ENCODE measurements at regions not wholly inside any gene's neighbourhood (a gene's known extent, or its start where the extent isn't known, plus 50 kb on each side); places are given as distances from the start of the nearest gene placed in this dataset.

DNA sequence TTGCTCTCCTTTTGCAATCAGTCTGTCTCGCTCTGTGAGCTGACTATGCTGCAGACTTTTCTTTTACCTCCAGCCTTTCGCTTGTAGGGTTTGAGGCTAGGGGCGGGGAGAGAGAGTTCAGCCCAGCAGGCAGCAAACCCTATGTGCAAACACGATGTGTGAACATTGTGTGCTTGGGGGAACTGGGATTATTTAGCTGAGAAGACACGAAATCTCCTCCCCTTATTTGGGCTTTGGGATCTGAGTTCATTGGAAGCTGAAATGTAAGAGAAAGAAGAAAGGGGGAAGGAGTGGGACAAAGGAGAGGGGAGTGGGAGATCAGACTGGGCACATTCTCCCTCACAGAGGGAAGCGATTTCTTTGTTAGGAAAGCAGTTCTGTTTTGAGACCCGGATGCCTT, 189.6 kb upstream of the TNP1 start:
- no peaks in the 10 kb centered on the region for H3K79me2 ChIP-seq (ENCODE audit: control insufficient read depth, insufficient read depth, low read length)
- no peak overlapping the region for H3K4me2 ChIP-seq (replicated peaks; ENCODE audit: low read depth, low read length, poor library complexity, severe bottlenecking)
- Mint-ChIP-seq H3K9me3 (ENCODE audit: insufficient read depth) (no peaks in the 10 kb centered on the region), H3K27ac (no peak overlapping the region), H3K27me3 (peaks cover 27% of the 10 kb centered on the region), H3K4me1 (no peaks in the 10 kb centered on the region), H3K4me3 (no peak overlapping the region)
- ChIA-PET CTCF (no interaction called here), POLR2A (no interaction called here)
- intact Hi-C loops (cut with micrococcal nuclease), result no loop called here
- no peak for ATAC-seq (ENCODE audit: low read depth)
- 74% methylated on average over 2 of the region's 7 CpGs for WGBS (ENCODE audit: insufficient coverage)
- no peaks in the 10 kb centered on the region for H3K36me3 ChIP-seq (replicated peaks in 1 of 2; ENCODE audit: control extremely low read depth in 1 of 2, control insufficient read depth in 1 of 2, extremely low read depth in 1 of 2, insufficient read depth in 2 of 2, low read length in 1 of 2)
- H3K27ac ChIP-seq (ENCODE audit: low read length in 2 of 2), result no peak overlapping the region
- no peak overlapping the region for H2AFZ ChIP-seq (ENCODE audit: insufficient read depth, low read depth, low read length, poor library complexity, severe bottlenecking)
- no peak overlapping the region for H3K4me3 ChIP-seq (ENCODE audit: control extremely low read depth in 1 of 5, extremely low read depth in 1 of 5, insufficient read depth in 1 of 5, low read depth in 2 of 5, low read length in 4 of 5)
- TF ChIP-seq, protein P1, sequence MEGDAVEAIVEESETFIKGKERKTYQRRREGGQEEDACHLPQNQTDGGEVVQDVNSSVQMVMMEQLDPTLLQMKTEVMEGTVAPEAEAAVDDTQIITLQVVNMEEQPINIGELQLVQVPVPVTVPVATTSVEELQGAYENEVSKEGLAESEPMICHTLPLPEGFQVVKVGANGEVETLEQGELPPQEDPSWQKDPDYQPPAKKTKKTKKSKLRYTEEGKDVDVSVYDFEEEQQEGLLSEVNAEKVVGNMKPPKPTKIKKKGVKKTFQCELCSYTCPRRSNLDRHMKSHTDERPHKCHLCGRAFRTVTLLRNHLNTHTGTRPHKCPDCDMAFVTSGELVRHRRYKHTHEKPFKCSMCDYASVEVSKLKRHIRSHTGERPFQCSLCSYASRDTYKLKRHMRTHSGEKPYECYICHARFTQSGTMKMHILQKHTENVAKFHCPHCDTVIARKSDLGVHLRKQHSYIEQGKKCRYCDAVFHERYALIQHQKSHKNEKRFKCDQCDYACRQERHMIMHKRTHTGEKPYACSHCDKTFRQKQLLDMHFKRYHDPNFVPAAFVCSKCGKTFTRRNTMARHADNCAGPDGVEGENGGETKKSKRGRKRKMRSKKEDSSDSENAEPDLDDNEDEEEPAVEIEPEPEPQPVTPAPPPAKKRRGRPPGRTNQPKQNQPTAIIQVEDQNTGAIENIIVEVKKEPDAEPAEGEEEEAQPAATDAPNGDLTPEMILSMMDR (IDR thresholded peaks at IDR 0.05), result no peak
- TF ChIP-seq EZH2 (IDR thresholded peaks at IDR 0.05; ENCODE audit: borderline replicate concordance, insufficient read depth, low read depth, low read length, poor library complexity, severe bottlenecking), result no peak
- no peaks in the 10 kb centered on the region for H3K9me3 ChIP-seq (ENCODE audit: control extremely low read depth in 1 of 3, control insufficient read depth in 2 of 3, insufficient read depth in 1 of 3, low read length in 2 of 3)
- no peaks in the 10 kb centered on the region for H4K20me1 ChIP-seq (ENCODE audit: control insufficient read depth, insufficient read depth, low read length, poor library complexity, severe bottlenecking)
- H3K9ac ChIP-seq (ENCODE audit: low read length), result no peak overlapping the region
- H3K4me1 ChIP-seq (ENCODE audit: control insufficient read depth in 2 of 2, insufficient read depth in 2 of 2, low read length in 2 of 2), result no peaks in the 10 kb centered on the region
- no peak for DNase-seq
- H3K27me3 ChIP-seq (replicated peaks in 1 of 4; ENCODE audit: control extremely low read depth in 1 of 4, control insufficient read depth in 3 of 4, insufficient read depth in 4 of 4, low read length in 3 of 4), result peaks cover 0 to 6% (median 0%) of the 10 kb centered on the region in 4 experiments

DNA sequence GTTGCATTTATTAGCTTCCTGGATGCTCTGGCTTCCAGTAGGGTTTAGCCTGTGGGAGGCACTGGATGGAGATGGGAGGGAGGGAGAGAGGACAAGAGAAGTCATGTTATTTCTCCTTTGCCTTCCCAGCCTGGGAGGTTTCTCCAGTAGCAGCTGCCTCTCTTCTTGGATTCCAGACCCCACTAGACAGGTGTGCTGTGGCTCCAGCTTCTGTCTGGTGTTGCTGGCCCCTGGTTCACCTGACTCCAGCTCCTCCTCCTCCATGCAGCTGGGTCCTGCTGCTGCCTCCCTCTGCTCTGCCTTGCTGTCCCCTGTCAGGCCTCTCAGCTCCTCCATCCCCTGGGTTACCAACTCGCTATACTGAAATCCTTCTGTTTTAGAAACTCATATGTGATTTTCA, 188.9 kb upstream of the TNP1 start:
- intact Hi-C loops (cut with micrococcal nuclease), result no loop called here
- ATAC-seq (ENCODE audit: low read depth) (no peak), DNase-seq (no peak)
- Mint-ChIP-seq H3K27me3 (peaks cover 27% of the 10 kb centered on the region), H3K27ac (no peak overlapping the region), H3K4me1 (no peaks in the 10 kb centered on the region), H3K4me3 (no peak overlapping the region), H3K9me3 (ENCODE audit: insufficient read depth) (no peaks in the 10 kb centered on the region)
- Histone ChIP-seq H3K4me2 (replicated peaks; ENCODE audit: low read depth, low read length, poor library complexity, severe bottlenecking) (no peak overlapping the region), H3K9me3 (ENCODE audit: control extremely low read depth in 1 of 3, control insufficient read depth in 2 of 3, insufficient read depth in 1 of 3, low read length in 2 of 3) (no peaks in the 10 kb centered on the region), H3K36me3 (replicated peaks in 1 of 2; ENCODE audit: control extremely low read depth in 1 of 2, control insufficient read depth in 1 of 2, extremely low read depth in 1 of 2, insufficient read depth in 2 of 2, low read length in 1 of 2) (no peaks in the 10 kb centered on the region), H4K20me1 (ENCODE audit: control insufficient read depth, insufficient read depth, low read length, poor library complexity, severe bottlenecking) (no peaks in the 10 kb centered on the region), H3K27me3 (replicated peaks in 1 of 4; ENCODE audit: control extremely low read depth in 1 of 4, control insufficient read depth in 3 of 4, insufficient read depth in 4 of 4, low read length in 3 of 4) (peaks cover 0 to 6% (median 0%) of the 10 kb centered on the region in 4 experiments), H3K4me3 (ENCODE audit: control extremely low read depth in 1 of 5, extremely low read depth in 1 of 5, insufficient read depth in 1 of 5, low read depth in 2 of 5, low read length in 4 of 5) (no peak overlapping the region), H3K79me2 (ENCODE audit: control insufficient read depth, insufficient read depth, low read length) (no peaks in the 10 kb centered on the region), H3K4me1 (ENCODE audit: control insufficient read depth in 2 of 2, insufficient read depth in 2 of 2, low read length in 2 of 2) (no peaks in the 10 kb centered on the region), H3K9ac (ENCODE audit: low read length) (no peak overlapping the region), H2AFZ (ENCODE audit: insufficient read depth, low read depth, low read length, poor library complexity, severe bottlenecking) (no peak overlapping the region), H3K27ac (ENCODE audit: low read length in 2 of 2) (no peak overlapping the region)
- TF ChIP-seq, protein P1 (IDR thresholded peaks at IDR 0.05), result no peak
- TF ChIP-seq EZH2 (IDR thresholded peaks at IDR 0.05; ENCODE audit: borderline replicate concordance, insufficient read depth, low read depth, low read length, poor library complexity, severe bottlenecking), result no peak
- POLR2A ChIA-PET, result no interaction called here
- CTCF ChIA-PET, result interaction anchor here (1.3 kb wide), 1 partner anchor 38 kb away, joined by 3 read pairs; no protein-coding TSS in a partner anchor
- WGBS (ENCODE audit: insufficient coverage), result no CpG with 5 or more reads among the region's 1 CpG
